C4-2B (cell line): ENCODE measurements at regions not wholly inside any gene's neighbourhood (a gene's known extent, or its start where the extent isn't known, plus 50 kb on each side); places are given as distances from the start of the nearest gene placed in this dataset.

Experiments
- H3K27ac ChIP-seq: fragments of 450-650 bp; 2 replicates; pipeline ENCODE4 v1.5.1; 2017
- CTCF ChIP-seq: fragments of 450-650 bp; conservative IDR thresholded peaks from 2 replicates; pipeline ENCODE4 v1.5.1; 2017; ENCODE audit warnings: mild to moderate bottlenecking
- ZFX ChIP-seq: fragments of 450-650 bp; IDR thresholded peaks from 2 replicates; pipeline ENCODE4 v1.6.1; 2017

- peak overlapping the region; percentile 14; the same call in 1 of the 2 replicates for H3K27ac ChIP-seq
- TF ChIP-seq ZFX = no peak
- no peak for TF ChIP-seq CTCF
Measured at GRCh38 chr7:97555857-97556421, 175.9 kb upstream of the TAC1 start.

DNA sequence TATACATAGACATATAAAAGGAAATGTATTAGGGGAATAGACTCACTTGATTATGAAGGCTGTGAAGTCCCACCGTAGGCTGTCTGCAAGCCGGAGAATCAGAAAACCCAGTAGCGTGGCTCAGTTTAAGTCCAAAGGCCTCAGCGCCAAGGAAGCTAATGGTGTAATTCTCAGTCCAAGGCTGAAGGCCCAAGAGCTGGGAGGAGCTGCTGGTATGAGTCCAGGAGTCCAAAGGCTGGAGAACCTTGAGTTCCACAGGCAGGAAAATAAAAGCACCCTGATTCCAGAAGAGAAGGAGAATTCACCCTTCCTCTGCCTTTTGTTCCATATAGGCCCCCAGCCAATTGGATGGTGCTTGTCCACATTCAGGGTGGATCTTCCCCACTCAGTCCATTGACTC is 166.2 kb upstream of the TAC1 start:
- H3K27ac ChIP-seq = no peak overlapping the region
- TF ChIP-seq CTCF (no peak), ZFX (no peak)

- TF ChIP-seq CTCF = no peak
- no peak overlapping the region for H3K27ac ChIP-seq
Measured at GRCh38 chr7:97573065-97573464, 158.8 kb upstream of the TAC1 start.

DNA sequence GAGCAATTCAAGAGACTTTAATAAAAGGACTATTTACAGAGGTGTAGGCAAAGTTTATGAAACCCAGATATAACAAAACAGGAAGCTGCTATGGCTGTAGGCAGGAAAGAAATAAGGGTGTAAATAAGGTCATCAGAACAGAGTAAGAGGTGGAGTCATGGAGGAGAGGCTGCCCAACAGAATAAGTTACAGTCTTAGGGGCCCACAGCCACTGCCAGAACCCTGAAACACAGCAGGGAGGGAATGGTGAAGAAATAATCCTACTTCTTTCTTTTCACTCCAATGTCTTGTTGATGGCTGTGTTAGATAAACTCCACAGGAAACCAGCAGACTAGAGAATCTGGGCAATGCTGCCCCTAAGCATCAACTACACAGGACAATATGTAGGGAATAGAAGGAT is 155.8 kb upstream of the TAC1 start:
- TF ChIP-seq ZFX (no peak), CTCF (no peak)
- H3K27ac ChIP-seq = no peak overlapping the region

- TF ChIP-seq ZFX = no peak
- no peak for TF ChIP-seq CTCF
Measured at GRCh38 chr7:97578225-97578624, 153.7 kb upstream of the TAC1 start.

GRCh38 chr7:97580205-97580604 is 151.7 kb upstream of the TAC1 start:
- TF ChIP-seq ZFX (no peak), CTCF (no peak)

More at GRCh38 chr7:97578225-97578624, 153.7 kb upstream of the TAC1 start:
- H3K27ac ChIP-seq = no peak overlapping the region

GRCh38 chr7:97595439-97595838 is 136.4 kb upstream of the TAC1 start:
- TF ChIP-seq ZFX (no peak), CTCF (no peak)
- no peak overlapping the region for H3K27ac ChIP-seq

More at GRCh38 chr7:97580205-97580604, 151.7 kb upstream of the TAC1 start:
- no peak overlapping the region for H3K27ac ChIP-seq
